GM21737 (cell line): ENCODE measurements at regions not wholly inside any gene's neighbourhood (a gene's known extent, or its start where the extent isn't known, plus 50 kb on each side); places are given as distances from the start of the nearest gene placed in this dataset.

ENCODE experiments used
- ATAC-seq: cut with Tn5 transposase; IDR thresholded peaks from one replicate; pipeline ENCODE4 v1.9.1; 2021; ENCODE audit warnings: mild to moderate bottlenecking, moderate library complexity; ENCODE audit not compliant: unreplicated experiment

GRCh38 chr9:108136656-108137055 lies 647.1 kb upstream of the KLF4 start:
- ATAC-seq, result no peak

- no peak for ATAC-seq
Measured at GRCh38 chr9:108134486-108135128, 645.0 kb upstream of the KLF4 start.

- no peak for ATAC-seq
Measured at GRCh38 chr9:108133680-108134079, 644.1 kb upstream of the KLF4 start.

DNA sequence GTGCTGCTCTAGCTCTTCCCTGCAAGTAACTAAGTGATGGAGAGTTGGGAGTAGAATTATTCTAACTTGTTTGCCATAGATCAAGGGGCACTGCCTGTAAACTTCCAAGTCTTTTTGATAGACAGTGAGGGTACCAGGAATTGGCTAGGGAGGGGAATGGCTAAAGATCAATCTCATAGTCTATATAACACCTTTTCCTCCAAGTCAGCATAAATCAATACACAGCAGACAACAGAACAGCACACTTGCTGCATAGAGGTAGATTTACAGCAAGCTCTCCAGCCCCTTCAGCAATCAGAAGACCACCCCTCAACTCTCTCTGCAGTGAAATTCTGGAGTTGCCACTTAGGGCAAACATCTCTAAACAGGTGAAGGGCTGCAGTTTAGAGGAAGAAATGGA lies 643.5 kb upstream of the KLF4 start:
- ATAC-seq, result no peak

- no peak for ATAC-seq
Measured at GRCh38 chr9:108130905-108131304, 641.3 kb upstream of the KLF4 start.

- ATAC-seq, result no peak
Measured at GRCh38 chr9:108125625-108126024, 636.1 kb upstream of the KLF4 start.

GRCh38 chr9:108119530-108120113 lies 630.1 kb upstream of the KLF4 start:
- no peak for ATAC-seq

DNA sequence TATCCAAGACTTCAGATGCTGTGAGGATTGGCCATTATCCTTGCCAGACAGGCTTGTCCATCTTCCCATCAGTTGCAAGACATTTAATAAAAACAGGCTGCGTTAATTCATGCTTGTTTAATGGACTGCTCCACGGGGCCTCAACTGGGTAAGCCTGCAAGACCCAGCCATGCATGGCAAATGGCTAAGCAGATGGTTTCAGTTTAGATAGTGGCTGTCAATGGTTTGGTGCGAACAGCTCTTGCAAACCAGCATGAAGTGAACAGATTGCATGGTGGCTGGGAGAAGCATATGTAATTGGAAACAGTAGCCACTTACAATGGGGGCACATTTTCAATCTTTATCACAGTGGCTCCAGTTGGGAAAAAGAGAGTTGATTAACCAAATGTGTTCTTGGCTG lies 628.2 kb upstream of the KLF4 start:
- ATAC-seq, result no peak

DNA sequence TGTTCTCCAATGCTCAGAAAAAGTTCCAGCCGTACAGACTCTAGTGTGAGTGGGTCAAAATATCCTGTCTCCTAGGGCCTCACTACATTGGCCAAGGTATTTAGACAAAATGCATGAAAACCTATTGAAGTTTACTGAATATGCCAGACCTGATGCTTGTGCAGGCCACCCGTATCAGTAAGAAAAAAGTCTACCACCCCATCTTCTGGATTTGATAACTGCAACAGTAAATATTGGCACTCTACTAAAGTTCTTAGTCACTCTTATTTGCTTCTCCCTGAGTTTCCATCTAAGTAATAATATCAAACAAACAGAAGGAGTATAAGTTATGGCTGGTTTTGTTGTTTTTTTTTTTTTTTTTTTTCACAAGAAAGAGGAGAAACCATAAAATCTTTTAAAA lies 627.7 kb upstream of the KLF4 start:
- no peak for ATAC-seq

- no peak for ATAC-seq
Measured at GRCh38 chr9:108113596-108113995, 624.0 kb upstream of the KLF4 start.

DNA sequence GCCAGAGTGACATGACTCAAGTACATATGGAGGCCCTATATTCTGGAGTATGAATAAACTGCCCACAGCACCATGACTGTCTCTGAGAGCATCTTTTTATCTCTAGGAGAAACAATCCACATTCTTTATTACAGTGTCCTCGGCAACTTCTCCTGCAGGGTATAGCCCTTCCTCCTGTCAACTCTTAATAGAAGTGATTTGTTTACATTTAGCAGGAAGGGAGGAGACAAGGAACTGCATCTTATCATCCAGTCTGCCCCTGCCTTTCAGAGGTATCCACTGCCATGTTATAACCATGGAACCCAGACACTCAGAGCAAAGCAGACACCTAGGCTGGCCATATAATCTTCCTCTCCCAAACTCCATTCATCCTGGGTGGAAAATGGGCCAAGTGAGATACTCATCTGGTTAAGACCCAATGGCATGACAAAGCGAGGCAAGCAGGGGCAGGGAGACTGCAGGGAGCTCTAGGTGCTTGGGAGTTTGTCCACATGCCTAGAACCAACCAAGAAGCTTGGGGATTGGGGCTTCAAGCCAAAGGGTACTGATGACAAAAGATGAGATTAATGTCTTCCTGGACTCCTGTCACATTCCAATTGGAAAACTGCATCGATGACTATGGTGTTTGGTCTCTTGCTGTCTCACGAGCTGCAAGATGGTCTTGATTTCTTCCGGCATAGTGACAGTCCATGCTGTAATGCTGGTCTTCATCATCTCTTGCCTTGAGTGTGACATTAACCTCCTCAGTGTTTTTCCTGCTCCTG lies 620.5 kb upstream of the KLF4 start:
- no peak for ATAC-seq

- no peak for ATAC-seq
Measured at GRCh38 chr9:108108852-108109448, 619.4 kb upstream of the KLF4 start.

GRCh38 chr9:108108280-108108851 lies 618.8 kb upstream of the KLF4 start:
- no peak for ATAC-seq

DNA sequence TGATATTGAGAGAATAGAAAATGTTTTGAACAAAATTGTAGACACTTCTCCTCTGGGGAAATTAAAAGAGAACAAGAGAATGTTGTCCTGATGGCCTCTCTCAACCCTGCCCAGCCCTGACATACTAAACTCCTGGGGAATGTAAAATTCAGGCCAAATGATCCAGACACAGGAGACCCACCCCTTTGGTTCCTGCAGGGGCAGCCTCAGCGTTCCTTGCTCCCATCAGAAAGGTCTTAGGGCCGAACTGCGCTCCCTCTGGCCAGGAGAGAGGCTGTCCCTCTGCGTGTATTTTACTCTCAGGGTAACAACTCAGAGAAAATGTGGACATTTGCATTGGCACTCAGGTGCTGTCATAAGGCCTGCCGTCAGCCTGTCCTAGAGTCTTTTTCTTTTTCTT lies 616.3 kb upstream of the KLF4 start:
- ATAC-seq, result no peak

DNA sequence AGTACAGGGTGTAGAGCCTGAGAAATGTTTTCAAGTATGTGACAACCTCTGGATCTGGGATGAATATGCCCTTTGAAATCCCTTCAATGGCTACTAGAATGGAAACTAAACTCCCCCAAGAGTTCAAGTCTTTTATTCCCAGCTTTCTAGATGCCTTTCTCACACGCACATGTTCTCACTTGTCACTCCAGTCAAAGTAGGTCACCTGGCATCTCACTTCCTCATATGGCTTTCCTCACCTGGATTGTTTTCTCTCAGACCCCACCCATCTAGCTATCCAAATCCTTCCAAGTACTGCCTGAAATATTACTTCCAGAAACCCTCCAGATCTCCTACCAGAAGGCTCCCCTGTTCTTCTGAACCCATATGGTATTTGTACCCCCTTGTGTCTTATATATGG lies 615.4 kb upstream of the KLF4 start:
- no peak for ATAC-seq

GRCh38 chr9:108103046-108103693 lies 613.6 kb upstream of the KLF4 start:
- ATAC-seq, result no peak

GRCh38 chr9:108101410-108101809 lies 611.8 kb upstream of the KLF4 start:
- no peak for ATAC-seq

- ATAC-seq, result no peak
Measured at GRCh38 chr9:108100571-108100970, 611.0 kb upstream of the KLF4 start.

- no peak for ATAC-seq
Measured at GRCh38 chr9:108099854-108100253, 610.3 kb upstream of the KLF4 start.

- no peak for ATAC-seq
Measured at GRCh38 chr9:108095496-108095895, 605.9 kb upstream of the KLF4 start.

DNA sequence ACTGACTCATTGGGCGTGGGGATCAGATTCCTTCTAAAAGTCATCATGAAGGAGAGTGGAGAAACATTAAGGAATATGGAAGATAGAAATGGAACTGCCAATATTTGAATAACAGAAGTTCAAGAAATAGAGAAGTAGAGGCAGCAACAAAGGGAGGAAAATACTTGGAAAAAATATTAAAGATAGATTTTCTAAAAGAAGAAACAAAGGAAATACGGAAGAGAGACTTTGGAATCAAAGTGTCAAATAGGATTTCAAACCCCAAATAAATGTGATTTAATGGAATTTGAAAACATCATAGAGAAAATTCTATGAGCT lies 605.1 kb upstream of the KLF4 start:
- no peak for ATAC-seq
